ENCODE measurements at regions not wholly inside any gene's neighbourhood (a gene's known extent, or its start where the extent isn't known, plus 50 kb on each side); places are given as distances from the start of the nearest gene placed in this dataset.

DNA sequence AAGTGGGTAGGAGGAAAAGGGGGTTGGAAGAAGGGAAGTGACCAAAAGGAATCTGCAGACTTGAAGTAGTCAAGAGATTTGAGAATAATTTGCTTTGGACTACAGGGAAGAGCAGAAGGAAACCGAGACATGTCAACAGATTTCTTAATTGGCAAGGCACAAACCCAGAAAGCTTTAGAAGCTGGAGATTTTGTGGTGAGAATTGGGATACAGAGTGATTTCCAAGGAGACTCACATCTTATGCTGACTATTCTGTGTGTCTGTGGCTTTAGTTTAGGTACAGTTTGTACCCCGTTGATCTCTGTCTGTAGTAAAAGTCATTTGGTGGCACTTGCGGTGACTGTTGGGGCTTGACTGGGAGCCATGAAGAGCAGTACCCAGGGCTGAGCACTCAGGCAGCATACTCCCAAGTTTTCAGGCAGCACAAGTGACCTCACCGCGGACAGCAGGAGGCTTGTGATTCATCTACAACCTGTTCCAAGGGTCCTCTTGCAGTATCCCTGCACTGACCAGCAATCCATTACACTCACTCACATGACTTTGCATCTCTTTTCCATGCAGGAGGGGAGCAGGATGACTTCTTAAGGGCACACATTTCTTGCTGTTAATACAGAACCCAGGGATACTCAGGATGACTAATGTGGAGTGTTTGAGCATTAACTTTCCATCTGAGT is 97.1 kb upstream of the TNP1 start:
- no peak overlapping the region for H3K4me3 Mint-ChIP-seq (ENCODE audit: unreplicated experiment)
- no peak overlapping the region for H3K27ac Mint-ChIP-seq (ENCODE audit: unreplicated experiment)
- H3K27me3 Mint-ChIP-seq (ENCODE audit: unreplicated experiment), result no peaks in the 10 kb centered on the region
- TF ChIP-seq, protein P1, sequence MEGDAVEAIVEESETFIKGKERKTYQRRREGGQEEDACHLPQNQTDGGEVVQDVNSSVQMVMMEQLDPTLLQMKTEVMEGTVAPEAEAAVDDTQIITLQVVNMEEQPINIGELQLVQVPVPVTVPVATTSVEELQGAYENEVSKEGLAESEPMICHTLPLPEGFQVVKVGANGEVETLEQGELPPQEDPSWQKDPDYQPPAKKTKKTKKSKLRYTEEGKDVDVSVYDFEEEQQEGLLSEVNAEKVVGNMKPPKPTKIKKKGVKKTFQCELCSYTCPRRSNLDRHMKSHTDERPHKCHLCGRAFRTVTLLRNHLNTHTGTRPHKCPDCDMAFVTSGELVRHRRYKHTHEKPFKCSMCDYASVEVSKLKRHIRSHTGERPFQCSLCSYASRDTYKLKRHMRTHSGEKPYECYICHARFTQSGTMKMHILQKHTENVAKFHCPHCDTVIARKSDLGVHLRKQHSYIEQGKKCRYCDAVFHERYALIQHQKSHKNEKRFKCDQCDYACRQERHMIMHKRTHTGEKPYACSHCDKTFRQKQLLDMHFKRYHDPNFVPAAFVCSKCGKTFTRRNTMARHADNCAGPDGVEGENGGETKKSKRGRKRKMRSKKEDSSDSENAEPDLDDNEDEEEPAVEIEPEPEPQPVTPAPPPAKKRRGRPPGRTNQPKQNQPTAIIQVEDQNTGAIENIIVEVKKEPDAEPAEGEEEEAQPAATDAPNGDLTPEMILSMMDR (IDR thresholded peaks at IDR 0.05; ENCODE audit: unreplicated experiment), result no peak
- H3K4me1 Mint-ChIP-seq (ENCODE audit: unreplicated experiment), result peaks cover 2% of the 10 kb centered on the region
- H3K9me3 Mint-ChIP-seq (ENCODE audit: unreplicated experiment), result no peaks in the 10 kb centered on the region
- H3K36me3 Mint-ChIP-seq (ENCODE audit: low read depth, unreplicated experiment), result no peaks in the 10 kb centered on the region
- DNase-seq (ENCODE audit: low spot score), result no peak

DNA sequence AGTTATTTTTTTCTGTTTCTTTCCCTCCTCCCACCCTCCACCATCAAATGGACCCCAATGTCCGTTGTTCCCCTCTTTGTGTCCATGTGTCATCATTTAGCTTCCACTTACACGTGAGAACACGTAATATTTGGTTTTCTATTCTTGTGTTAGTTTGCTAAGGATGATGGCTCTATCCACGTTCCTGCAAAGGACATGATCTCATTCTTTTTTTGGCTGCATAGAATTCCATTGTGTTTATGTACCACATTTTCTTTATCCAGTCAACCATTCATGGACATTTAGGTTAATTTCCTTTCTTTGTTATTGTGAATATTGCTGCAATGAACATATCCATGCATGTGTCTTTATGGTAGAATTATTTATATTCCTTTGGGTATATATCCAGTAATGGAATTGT is 91.3 kb upstream of the TNP1 start:
- Mint-ChIP-seq H3K4me1 (ENCODE audit: unreplicated experiment) (no peaks in the 10 kb centered on the region), H3K9me3 (ENCODE audit: unreplicated experiment) (no peaks in the 10 kb centered on the region), H3K4me3 (ENCODE audit: unreplicated experiment) (no peak overlapping the region), H3K27ac (ENCODE audit: unreplicated experiment) (no peak overlapping the region), H3K27me3 (ENCODE audit: unreplicated experiment) (peaks cover 1% of the 10 kb centered on the region), H3K36me3 (ENCODE audit: low read depth, unreplicated experiment) (no peaks in the 10 kb centered on the region)
- TF ChIP-seq, protein P1 (IDR thresholded peaks at IDR 0.05; ENCODE audit: unreplicated experiment), result no peak
- DNase-seq (ENCODE audit: low spot score), result no peak

DNA sequence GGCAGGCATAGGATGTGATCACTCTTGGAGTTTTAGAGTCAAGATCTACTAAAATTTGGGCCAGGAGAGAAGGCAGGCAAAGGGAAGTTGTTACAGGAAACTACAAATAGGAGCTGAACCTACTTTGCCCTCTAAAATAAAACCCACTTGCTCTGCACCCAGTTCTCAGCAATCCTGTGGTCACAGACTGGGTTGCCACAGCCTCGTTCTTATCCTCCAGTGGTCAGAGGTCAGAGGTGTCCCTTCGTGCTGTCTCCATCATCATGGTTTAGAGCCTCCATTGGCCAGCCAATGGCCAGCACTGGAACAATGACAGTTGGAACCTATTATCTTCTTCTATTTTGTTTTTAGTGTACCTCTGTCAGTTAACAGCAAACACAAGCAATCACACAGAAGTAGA is 90.7 kb upstream of the TNP1 start:
- no peak overlapping the region for H3K27ac Mint-ChIP-seq (ENCODE audit: unreplicated experiment)
- no peak for DNase-seq (ENCODE audit: low spot score)
- no peak overlapping the region for H3K4me3 Mint-ChIP-seq (ENCODE audit: unreplicated experiment)
- H3K9me3 Mint-ChIP-seq (ENCODE audit: unreplicated experiment), result no peaks in the 10 kb centered on the region
- no peaks in the 10 kb centered on the region for H3K36me3 Mint-ChIP-seq (ENCODE audit: low read depth, unreplicated experiment)
- TF ChIP-seq, protein P1 (IDR thresholded peaks at IDR 0.05; ENCODE audit: unreplicated experiment), result no peak
- H3K27me3 Mint-ChIP-seq (ENCODE audit: unreplicated experiment), result peaks cover 1% of the 10 kb centered on the region
- H3K4me1 Mint-ChIP-seq (ENCODE audit: unreplicated experiment), result no peaks in the 10 kb centered on the region

DNA sequence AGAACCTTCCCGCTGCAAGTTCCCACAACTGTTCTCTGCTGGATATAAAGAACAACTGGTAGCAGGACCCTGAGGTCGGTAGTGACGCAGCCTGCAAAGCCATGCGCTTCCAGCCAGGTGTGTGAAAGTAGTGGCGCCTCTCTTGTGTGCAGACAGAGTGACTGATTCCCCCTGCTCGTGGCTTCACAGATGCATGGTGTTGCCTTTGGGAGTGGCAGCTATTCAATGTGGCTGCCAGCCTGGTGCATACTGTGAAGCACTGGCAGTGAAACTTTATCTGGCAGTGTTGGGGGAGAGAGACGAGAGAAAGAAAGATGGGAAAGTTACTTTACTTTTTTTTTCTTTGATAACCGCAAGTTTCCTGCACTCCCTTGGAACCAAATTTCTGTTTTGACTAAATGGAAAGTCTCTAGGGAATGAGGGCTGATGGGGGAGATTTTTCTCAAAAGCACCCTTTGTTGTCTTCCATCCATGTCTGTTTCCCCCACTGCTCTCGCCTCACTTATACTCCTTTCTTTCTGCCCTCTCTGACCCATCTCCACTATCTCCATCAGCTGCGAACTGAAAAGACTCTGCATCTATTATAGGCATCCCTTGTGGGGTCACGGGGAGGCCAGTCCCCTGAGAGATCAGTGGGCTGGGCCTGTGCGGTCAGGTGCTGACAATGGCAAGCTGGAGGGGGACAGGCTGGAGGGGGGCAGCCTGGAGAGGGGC is 90.0 kb upstream of the TNP1 start:
- TF ChIP-seq, protein P1 (IDR thresholded peaks at IDR 0.05; ENCODE audit: unreplicated experiment), result no peak
- no peak overlapping the region for H3K4me3 Mint-ChIP-seq (ENCODE audit: unreplicated experiment)
- H3K9me3 Mint-ChIP-seq (ENCODE audit: unreplicated experiment), result no peaks in the 10 kb centered on the region
- H3K27ac Mint-ChIP-seq (ENCODE audit: unreplicated experiment), result no peak overlapping the region
- no peaks in the 10 kb centered on the region for H3K36me3 Mint-ChIP-seq (ENCODE audit: low read depth, unreplicated experiment)
- no peaks in the 10 kb centered on the region for H3K4me1 Mint-ChIP-seq (ENCODE audit: unreplicated experiment)
- peaks cover 1% of the 10 kb centered on the region for H3K27me3 Mint-ChIP-seq (ENCODE audit: unreplicated experiment)
- DNase-seq (ENCODE audit: low spot score), result no peak

DNA sequence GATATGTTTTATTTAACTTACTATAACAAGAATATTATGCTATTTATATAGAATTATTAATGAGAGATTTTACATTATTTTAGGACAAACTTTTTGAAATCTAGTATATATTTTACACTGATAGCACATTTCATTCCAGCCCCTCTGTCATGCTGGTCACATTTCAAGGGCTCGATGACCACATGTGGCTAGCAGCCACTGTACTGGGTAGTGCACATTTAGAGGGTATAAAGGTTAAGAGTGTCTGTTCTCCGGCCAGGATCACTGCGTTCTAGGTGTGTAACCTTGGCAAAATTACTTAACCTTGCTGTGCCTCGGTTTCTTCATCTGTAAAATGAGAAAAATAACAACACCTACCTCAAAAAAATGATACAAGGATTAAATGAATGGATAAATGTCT is 87.2 kb upstream of the TNP1 start:
- no peaks in the 10 kb centered on the region for H3K36me3 Mint-ChIP-seq (ENCODE audit: low read depth, unreplicated experiment)
- no peaks in the 10 kb centered on the region for H3K9me3 Mint-ChIP-seq (ENCODE audit: unreplicated experiment)
- DNase-seq (ENCODE audit: low spot score), result no peak
- peaks cover 1% of the 10 kb centered on the region for H3K27me3 Mint-ChIP-seq (ENCODE audit: unreplicated experiment)
- H3K27ac Mint-ChIP-seq (ENCODE audit: unreplicated experiment), result no peak overlapping the region
- no peak overlapping the region for H3K4me3 Mint-ChIP-seq (ENCODE audit: unreplicated experiment)
- H3K4me1 Mint-ChIP-seq (ENCODE audit: unreplicated experiment), result no peaks in the 10 kb centered on the region
- TF ChIP-seq, protein P1 (IDR thresholded peaks at IDR 0.05; ENCODE audit: unreplicated experiment), result no peak
